ENCODE measurements at regions not wholly inside any gene's neighbourhood (a gene's known extent, or its start where the extent isn't known, plus 50 kb on each side); places are given as distances from the start of the nearest gene placed in this dataset.

- DNase-seq (ENCODE audit: low spot score): no peak
Measured at GRCh38 chr15:61480863-61481262, 251.8 kb upstream of the RORA start.

- no peak for DNase-seq (ENCODE audit: low spot score)
Measured at GRCh38 chr15:61480295-61480694, 251.2 kb upstream of the RORA start.

GRCh38 chr15:61479613-61480012, 250.5 kb upstream of the RORA start:
- DNase-seq (ENCODE audit: low spot score): no peak

GRCh38 chr15:61476741-61477140, 247.6 kb upstream of the RORA start:
- no peak for DNase-seq (ENCODE audit: low spot score)

- DNase-seq (ENCODE audit: low spot score): no peak
Measured at GRCh38 chr15:61474796-61475195, 245.7 kb upstream of the RORA start.

GRCh38 chr15:61467823-61468222, 238.7 kb upstream of the RORA start:
- no peak for DNase-seq (ENCODE audit: low spot score)

GRCh38 chr15:61459785-61460707, 230.9 kb upstream of the RORA start:
- peak; percentile 33 for DNase-seq (ENCODE audit: low spot score)

- DNase-seq (ENCODE audit: low spot score): no peak
Measured at GRCh38 chr15:61457050-61457733, 228.1 kb upstream of the RORA start.

GRCh38 chr15:61449186-61449702, 220.1 kb upstream of the RORA start:
- no peak for DNase-seq (ENCODE audit: low spot score)

- DNase-seq (ENCODE audit: low spot score): no peak
Measured at GRCh38 chr15:61447981-61448380, 218.9 kb upstream of the RORA start.

GRCh38 chr15:61444585-61444984, 215.5 kb upstream of the RORA start:
- no peak for DNase-seq (ENCODE audit: low spot score)

GRCh38 chr15:61442821-61443220, 213.7 kb upstream of the RORA start:
- DNase-seq (ENCODE audit: low spot score): no peak

GRCh38 chr15:61441891-61442290, 212.8 kb upstream of the RORA start:
- DNase-seq (ENCODE audit: low spot score): no peak

- DNase-seq (ENCODE audit: low spot score): no peak
Measured at GRCh38 chr15:61426466-61426865, 197.4 kb upstream of the RORA start.

- no peak for DNase-seq (ENCODE audit: low spot score)
Measured at GRCh38 chr15:61425934-61426333, 196.8 kb upstream of the RORA start.

GRCh38 chr15:61422773-61423172, 193.7 kb upstream of the RORA start:
- DNase-seq (ENCODE audit: low spot score): no peak

- DNase-seq (ENCODE audit: low spot score): no peak
Measured at GRCh38 chr15:61421938-61422337, 192.8 kb upstream of the RORA start.

- DNase-seq (ENCODE audit: low spot score): no peak
Measured at GRCh38 chr15:61421470-61421869, 192.4 kb upstream of the RORA start.

GRCh38 chr15:61420546-61420945, 191.4 kb upstream of the RORA start:
- DNase-seq (ENCODE audit: low spot score): no peak

- no peak for DNase-seq (ENCODE audit: low spot score)
Measured at GRCh38 chr15:61415617-61416120, 186.6 kb upstream of the RORA start.

- no peak for DNase-seq (ENCODE audit: low spot score)
Measured at GRCh38 chr15:61411902-61412510, 182.9 kb upstream of the RORA start.

- DNase-seq (ENCODE audit: low spot score): no peak
Measured at GRCh38 chr15:61410662-61411061, 181.6 kb upstream of the RORA start.

- DNase-seq (ENCODE audit: low spot score): no peak
Measured at GRCh38 chr15:61404567-61404966, 175.5 kb upstream of the RORA start.

Measured in kidney capillary endothelial cell (primary cell).